Stimulated activated CD8-positive, alpha-beta memory T cell treated with anti-CD3 and anti-CD28 coated beads, Interleukin-2, amount 100 ng/mL, for 48 hours (primary cell): ENCODE measurements at regions not wholly inside any gene's neighbourhood (a gene's known extent, or its start where the extent isn't known, plus 50 kb on each side); places are given as distances from the start of the nearest gene placed in this dataset.
"Not testable (repeated sequence)": the region's sequence is repeated elsewhere in the genome, so short reads cannot be mapped to it uniquely, and the experiment has no call there.

Source experiments
- DNase-seq, 2 donors: peaks; one replicate each; pipeline ENCODE4 v3.0.0-alpha.2; 2020; ENCODE audit warnings: low read depth in 2 of 2

- no peak for DNase-seq
These were observed 464.3 kb upstream of the ADARB2 start for GRCh38 chr10:2201534-2202099.

DNA sequence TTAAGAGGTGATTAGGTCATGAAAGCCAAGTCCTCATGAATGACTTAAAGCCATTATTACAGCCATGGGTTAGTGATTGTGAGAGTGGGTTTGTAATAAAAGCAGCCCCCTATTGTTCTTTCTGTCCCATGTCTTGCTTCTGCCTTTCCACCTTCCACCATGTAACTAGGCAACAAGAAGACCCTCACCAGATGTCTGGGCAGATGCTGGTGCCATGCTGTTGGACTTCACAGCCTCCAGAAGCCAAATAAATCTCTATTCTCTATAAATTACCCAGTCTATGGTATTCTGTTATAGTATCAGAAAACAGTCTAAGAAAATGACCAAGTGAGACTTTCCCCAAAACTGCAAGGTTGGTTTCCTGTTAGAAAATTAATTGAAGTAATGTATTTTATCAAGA is 460.3 kb upstream of the ADARB2 start:
- no peak for DNase-seq

DNA sequence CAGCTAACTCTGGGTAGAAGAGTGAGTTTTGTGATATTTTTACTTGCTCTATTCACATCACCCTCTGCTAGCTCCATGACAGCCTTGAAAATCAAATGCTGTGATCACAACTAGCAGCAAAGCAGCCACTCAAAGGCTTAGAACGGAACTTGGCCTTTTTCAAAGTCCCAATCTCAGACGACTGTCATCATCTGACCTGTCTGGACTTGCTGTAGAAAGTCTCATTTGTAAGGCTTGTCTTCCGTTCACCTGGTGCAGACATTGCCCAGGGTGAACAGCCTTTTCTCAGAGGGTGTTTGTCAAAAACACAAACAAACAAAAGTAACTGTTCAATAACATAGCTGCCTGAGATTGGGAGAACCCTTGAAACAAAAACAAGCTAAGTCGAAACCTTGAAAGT is 458.9 kb upstream of the ADARB2 start:
- no peak for DNase-seq

DNA sequence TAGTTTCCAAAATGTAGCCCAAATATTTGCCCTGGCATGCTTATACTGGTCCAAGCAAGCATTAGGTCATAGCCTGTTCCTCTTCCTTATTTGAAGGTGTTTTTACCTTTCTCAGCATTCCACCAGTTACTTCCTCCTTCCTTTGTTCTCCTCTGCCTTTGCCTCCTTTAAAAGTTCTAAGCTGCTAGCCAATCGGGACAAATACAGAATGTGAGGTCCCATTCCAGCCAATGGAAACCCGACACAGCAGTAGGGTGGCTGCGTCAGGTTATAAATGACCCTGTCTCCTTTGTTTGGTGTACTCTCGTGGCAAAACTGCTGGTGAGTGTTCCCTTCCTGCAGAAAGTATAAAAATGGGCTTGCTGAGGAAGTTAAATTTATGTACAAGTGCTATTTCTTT is 452.0 kb upstream of the ADARB2 start:
- DNase-seq: not testable (repeated sequence)

GRCh38 chr10:2188371-2188770 is 451.0 kb upstream of the ADARB2 start:
- DNase-seq: no peak

- no peak for DNase-seq
These were observed 436.0 kb upstream of the ADARB2 start for GRCh38 chr10:2173327-2173726.

DNA sequence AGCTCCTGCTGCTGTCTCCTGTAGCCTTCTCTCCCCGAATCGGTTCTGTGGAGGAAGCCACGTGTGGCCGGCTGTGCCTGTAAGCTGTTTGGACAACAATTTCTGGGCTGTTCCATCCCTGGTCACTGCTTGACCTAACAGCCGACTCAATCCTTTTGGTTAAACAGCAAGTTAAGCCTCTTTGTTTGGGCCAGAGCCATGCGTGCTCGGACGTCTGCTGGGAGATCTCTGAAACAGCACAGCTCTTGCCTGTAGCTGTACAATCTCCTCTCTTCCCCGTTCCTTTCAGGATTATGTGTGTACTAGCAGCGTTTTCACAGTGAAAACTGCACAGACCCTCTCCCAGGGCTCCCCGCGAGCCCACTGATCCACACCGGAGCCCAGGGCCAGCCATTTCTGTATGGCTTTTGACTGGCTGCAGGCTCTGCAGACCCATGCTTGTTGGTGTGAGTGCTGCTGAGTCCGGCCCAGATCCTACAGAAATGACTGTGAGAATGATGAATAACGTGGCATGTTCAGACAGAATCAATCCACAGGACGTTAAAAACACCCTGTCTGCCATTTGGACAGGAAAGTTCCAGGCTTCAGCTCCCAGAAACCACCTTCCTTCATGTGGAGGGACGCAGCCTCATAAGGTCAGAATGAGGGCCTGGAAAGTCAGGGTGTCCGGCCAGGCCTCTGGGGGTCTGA is 428.6 kb upstream of the ADARB2 start:
- no peak for DNase-seq

- DNase-seq: no peak
These were observed 413.0 kb upstream of the ADARB2 start for GRCh38 chr10:2150288-2150687.

DNA sequence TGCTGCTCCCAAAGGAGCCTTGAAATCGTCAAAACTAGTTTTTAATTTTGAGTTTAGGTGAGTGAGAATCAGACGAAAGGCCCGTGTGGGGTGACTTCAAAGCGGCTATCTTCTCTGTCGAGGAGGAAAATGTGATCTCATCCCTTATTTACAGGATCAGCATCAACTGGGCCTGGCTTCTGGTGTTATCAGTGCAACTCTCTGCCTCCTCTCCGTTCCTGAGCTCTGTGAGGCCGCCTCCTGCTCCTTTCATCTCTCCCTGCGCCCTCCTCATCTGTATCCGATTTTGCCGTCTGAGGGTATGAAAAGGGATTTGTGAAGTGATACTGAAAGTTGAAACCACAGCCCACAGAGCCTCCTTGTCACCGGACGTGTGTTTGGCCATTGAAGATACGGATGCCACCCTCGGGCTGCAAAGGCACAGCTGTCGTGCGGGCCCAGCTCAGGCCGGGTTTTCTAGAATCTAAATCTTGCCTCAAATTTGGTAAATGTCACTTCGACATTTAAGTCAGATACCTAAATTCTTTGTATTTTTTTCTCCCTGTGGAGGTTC is 408.7 kb upstream of the ADARB2 start:
- no peak for DNase-seq

DNA sequence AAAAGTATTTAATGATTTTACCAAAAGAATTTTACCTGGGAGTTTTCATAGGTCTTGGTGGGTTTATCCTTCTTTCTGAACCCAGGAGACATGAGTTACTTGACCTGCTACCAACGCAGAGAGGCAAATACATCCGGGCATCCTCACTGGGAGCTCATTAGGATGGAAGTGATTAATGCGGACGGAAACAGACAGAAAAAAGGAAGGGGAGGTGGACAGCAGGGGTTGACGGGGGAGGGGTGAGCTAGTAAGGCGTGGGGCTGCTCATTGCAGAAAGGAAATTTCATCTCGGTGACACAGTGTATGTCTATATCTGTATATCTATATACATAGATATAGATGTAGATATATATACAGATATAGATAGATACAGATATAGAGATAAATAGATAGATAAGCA is 408.2 kb upstream of the ADARB2 start:
- DNase-seq: no peak

DNA sequence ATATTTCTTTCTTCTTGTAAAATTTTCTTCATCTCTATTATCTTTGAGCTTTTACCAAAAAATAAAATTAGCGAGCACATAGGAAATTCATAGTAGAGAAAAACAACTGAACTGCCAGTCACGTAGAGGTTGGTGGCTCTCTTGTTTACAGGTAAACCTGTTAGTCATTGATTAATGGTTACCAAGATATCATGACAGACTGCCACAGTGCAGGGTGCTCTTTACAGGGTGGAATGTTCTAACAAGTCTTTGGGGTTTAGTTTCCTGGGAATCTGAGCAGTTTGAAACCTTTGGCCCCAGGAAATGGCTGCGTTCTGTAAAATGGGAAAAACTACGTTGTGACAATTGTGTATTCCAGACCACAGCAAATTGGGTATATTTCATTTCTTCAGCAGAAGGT is 407.3 kb upstream of the ADARB2 start:
- DNase-seq: no peak

- DNase-seq: no peak
These were observed 406.0 kb upstream of the ADARB2 start for GRCh38 chr10:2143213-2143835.

- DNase-seq: no peak
These were observed 402.4 kb upstream of the ADARB2 start for GRCh38 chr10:2139746-2140145.

DNA sequence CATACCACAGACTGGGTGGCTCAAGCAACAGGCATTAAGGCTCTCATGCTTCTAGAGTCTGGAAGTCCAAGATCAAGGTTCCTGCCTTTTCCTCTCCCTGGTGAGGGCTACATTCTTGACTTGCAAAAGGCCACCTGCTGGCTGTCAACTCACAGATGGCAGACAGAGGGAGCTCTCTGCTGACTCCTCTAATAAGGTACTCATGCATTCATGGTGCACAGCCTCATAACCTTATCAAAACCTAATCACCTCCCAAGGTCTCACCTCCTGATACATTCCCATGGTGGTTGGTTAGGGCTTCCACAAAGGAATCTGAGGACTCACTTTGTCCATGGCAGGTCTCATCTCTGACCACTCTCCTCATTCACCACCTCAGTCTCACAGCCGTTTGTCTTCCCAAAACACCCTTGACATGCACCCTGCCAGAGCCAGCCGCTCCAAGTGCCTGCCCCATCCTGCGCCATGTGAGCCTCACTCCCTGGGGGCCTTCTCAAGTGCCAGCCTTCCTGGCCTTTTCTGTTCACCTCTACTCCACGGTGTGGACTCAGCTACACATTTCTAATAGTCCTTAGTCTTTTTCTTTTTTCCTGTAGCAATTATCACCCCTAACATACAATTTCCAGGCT is 400.3 kb upstream of the ADARB2 start:
- DNase-seq: no peak

- DNase-seq: no peak
These were observed 393.5 kb upstream of the ADARB2 start for GRCh38 chr10:2130705-2131305.

DNA sequence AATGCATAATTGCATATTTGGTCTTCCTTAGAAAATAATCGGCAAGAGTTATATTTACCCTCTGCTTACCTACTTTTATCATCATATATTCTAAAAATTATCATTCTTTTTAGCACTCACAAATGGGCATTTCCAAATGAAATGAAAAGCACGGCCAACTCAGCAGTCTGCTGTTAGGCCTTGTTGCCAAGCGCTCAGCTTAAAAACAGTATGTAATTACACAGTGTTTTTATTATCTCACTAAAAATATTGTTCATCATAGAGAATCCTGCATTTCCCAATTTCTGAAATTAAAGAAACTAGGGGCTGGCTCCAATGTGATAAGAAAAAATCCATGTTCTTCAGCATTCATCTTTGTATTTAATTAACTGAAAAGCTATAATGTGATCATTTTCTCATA is 391.7 kb upstream of the ADARB2 start:
- DNase-seq: no peak

DNA sequence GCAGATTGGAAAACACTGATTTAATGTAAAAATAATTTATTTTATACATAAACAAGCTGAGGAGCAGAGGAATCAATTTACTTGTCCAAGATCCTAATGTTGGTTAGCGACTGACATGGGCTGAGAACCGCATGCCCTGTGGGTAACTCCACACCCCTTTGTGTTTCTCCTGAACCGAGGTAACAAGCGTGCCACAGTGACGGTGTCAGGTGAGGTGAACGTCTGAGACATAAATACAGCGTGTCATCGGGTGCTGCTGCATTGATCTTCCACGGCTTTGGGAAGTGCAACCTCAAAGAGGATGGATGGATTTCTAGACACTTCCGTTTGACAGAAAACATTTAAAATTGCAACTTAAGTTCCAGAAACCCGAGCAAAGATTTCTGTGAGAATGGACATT is 386.8 kb upstream of the ADARB2 start:
- DNase-seq: no peak

GRCh38 chr10:2122431-2123124 is 385.3 kb upstream of the ADARB2 start:
- DNase-seq: no peak

- DNase-seq: no peak
These were observed 384.6 kb upstream of the ADARB2 start for GRCh38 chr10:2121929-2122328.

DNA sequence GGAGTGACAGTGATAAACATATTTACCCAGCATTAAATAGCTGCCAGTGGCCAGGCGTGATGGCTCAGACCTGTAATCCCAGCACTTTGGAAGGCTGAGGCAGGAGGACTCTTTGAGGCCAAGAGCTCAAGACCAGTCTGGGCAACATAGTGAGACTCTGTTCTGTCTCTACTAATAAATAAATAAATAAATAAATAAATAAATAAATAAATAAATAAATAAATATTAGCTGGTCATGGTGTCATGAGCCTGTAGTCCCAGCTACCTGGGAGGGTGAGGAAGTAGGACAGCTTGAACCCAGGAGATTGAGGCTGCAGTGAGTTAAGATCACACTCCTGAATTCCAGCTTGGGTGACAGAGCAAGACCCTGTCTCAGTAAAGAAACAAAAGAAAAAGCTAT is 384.0 kb upstream of the ADARB2 start:
- no peak for DNase-seq

- no peak for DNase-seq
These were observed 383.4 kb upstream of the ADARB2 start for GRCh38 chr10:2120746-2121145.

- no peak for DNase-seq
These were observed 382.0 kb upstream of the ADARB2 start for GRCh38 chr10:2119316-2119715.
